Lung (tissue), 11 donors: ENCODE measurements at regions not wholly inside any gene's neighbourhood (a gene's known extent, or its start where the extent isn't known, plus 50 kb on each side); places are given as distances from the start of the nearest gene placed in this dataset.

Experiments
- ATAC-seq: fragments of 200-7000 bp; cut with Tn5 transposase; one replicate; pipeline ENCODE4 v1.9.1; 2020; ENCODE audit warnings: moderate number of reproducible peaks; ENCODE audit not compliant: insufficient read depth, low FRiP score
- DNase-seq, 3 donors: peaks; one replicate each; pipeline ENCODE4 v3.0.0-alpha.2; 2013 to 2017
- H3K27ac ChIP-seq, 2 donors: one replicate each; pipeline ENCODE4 v1.5.1; 2013; ENCODE audit warnings: mild to moderate bottlenecking in 2 of 2, moderate library complexity in 2 of 2, control low read depth in 1 of 2, inconsistent platforms in 1 of 2, low read depth in 1 of 2, low read length in 1 of 2
- H3K27me3 ChIP-seq, 3 donors: one replicate each; pipeline ENCODE4 v1.5.1; 2013; ENCODE audit warnings: low read length in 2 of 3; ENCODE audit not compliant: control insufficient read depth in 3 of 3, insufficient read depth in 3 of 3
- H3K36me3 ChIP-seq, 4 donors: one replicate each; pipeline ENCODE4 v1.5.1; 2013; ENCODE audit warnings: low read length in 4 of 4, mild to moderate bottlenecking in 1 of 4, moderate library complexity in 1 of 4; ENCODE audit not compliant: control insufficient read depth in 4 of 4, insufficient read depth in 4 of 4
- H3K4me1 ChIP-seq, 5 donors: one replicate each; pipeline ENCODE4 v1.5.1; 2013; ENCODE audit warnings: low read length in 5 of 5, mild to moderate bottlenecking in 2 of 5, moderate library complexity in 1 of 5; ENCODE audit not compliant: control insufficient read depth in 5 of 5, insufficient read depth in 5 of 5
- H3K4me3 ChIP-seq: one replicate; pipeline ENCODE4 v1.5.1; 2013; ENCODE audit warnings: mild to moderate bottlenecking, control low read depth, moderate library complexity
- H3K9ac ChIP-seq, 2 donors: one replicate each; pipeline ENCODE4 v1.5.1; 2013; ENCODE audit warnings: low read length in 2 of 2, control low read depth in 1 of 2; ENCODE audit not compliant: insufficient read depth in 1 of 2
- H3K9me3 ChIP-seq, 4 donors: one replicate each; pipeline ENCODE4 v1.5.1; 2013; ENCODE audit warnings: low read length in 3 of 4, mild to moderate bottlenecking in 1 of 4, moderate library complexity in 1 of 4; ENCODE audit not compliant: control insufficient read depth in 4 of 4, insufficient read depth in 3 of 4
- CTCF ChIP-seq: IDR thresholded peaks from 2 replicates; pipeline ENCODE4 v1.5.1; 2012; ENCODE audit warnings: mild to moderate bottlenecking; ENCODE audit errors: control extremely low read depth, extremely low read depth
- WGBS, 2 donors: extraction: QIAGEN DNeasy Blood & Tissue Kit; methylation state at CpG; one replicate each; pipeline ENCODE4 v1.1.7; 2013; 5-methylcytosine and 5-hydroxymethylcytosine counted together
- donor health status: control.
- donor health status: control.
- donor health status: Bipolar disorder and iron deficiency.
- donor health status: healthy.
- donor health status: DM: yes; HTN: yes; CAD: no.

GRCh38 chr21:29246614-29247013 lies 52.1 kb upstream of the BACH1 start:
- no peak overlapping the region for H3K9ac ChIP-seq
- 76 to 94% methylated on average over 2 of the region's 2 CpGs for WGBS, 2 donors
- TF ChIP-seq CTCF = no peak
- peaks cover 0 to 5% (median 0%) of the 10 kb centered on the region in 5 donors for H3K4me1 ChIP-seq
- no peak overlapping the region for H3K4me3 ChIP-seq
- ATAC-seq (no peak), DNase-seq (no peak)
- H3K36me3 ChIP-seq = no peaks in the 10 kb centered on the region
- H3K9me3 ChIP-seq = peaks cover 0 to 2% (median 0%) of the 10 kb centered on the region in 4 donors
- no peaks in the 10 kb centered on the region for H3K27me3 ChIP-seq
- no peak overlapping the region for H3K27ac ChIP-seq

GRCh38 chr21:29248124-29248523 lies 50.6 kb upstream of the BACH1 start:
- Histone ChIP-seq H3K9ac (no peak overlapping the region), H3K9me3 (peaks cover 0 to 4% (median under 1%) of the 10 kb centered on the region in 4 donors), H3K36me3 (no peaks in the 10 kb centered on the region), H3K27ac (no peak overlapping the region), H3K4me3 (no peak overlapping the region), H3K27me3 (no peaks in the 10 kb centered on the region), H3K4me1 (peaks cover 0 to 5% (median 0%) of the 10 kb centered on the region in 5 donors)
- TF ChIP-seq CTCF = no peak
- DNase-seq (no peak), ATAC-seq (no peak)
- WGBS, 2 donors = 28 to 37% methylated on average over 1 of the region's 1 CpG
